ENCODE measurements at regions not wholly inside any gene's neighbourhood (a gene's known extent, or its start where the extent isn't known, plus 50 kb on each side); places are given as distances from the start of the nearest gene placed in this dataset.

DNA sequence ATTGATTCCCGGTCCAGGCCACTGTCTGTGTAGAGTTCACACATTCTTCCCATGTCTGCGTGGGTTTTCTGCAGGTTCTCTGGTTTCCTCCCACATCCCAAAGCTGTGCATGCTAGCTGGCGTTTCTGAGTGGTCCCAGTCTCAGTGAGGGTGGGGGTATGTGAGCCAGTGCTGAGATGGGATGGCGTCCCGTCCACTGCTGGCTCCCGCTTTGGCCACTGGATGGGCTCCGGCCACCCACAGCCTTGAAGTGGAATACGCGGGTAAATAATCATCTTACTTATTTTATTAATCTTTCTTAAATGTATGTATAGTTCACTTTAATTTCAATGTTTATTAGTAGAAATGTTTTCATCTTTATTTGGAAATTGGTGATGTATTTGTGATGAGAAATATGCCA is 343.5 kb upstream of the MANEA start:
- TF ChIP-seq, protein P1, sequence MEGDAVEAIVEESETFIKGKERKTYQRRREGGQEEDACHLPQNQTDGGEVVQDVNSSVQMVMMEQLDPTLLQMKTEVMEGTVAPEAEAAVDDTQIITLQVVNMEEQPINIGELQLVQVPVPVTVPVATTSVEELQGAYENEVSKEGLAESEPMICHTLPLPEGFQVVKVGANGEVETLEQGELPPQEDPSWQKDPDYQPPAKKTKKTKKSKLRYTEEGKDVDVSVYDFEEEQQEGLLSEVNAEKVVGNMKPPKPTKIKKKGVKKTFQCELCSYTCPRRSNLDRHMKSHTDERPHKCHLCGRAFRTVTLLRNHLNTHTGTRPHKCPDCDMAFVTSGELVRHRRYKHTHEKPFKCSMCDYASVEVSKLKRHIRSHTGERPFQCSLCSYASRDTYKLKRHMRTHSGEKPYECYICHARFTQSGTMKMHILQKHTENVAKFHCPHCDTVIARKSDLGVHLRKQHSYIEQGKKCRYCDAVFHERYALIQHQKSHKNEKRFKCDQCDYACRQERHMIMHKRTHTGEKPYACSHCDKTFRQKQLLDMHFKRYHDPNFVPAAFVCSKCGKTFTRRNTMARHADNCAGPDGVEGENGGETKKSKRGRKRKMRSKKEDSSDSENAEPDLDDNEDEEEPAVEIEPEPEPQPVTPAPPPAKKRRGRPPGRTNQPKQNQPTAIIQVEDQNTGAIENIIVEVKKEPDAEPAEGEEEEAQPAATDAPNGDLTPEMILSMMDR (IDR thresholded peaks at IDR 0.05; ENCODE audit: insufficient read depth, missing control alignments): no peak
- FAIRE-seq (no peak), DNase-seq (ENCODE audit: insufficient read length, low spot score) (no peak)

DNA sequence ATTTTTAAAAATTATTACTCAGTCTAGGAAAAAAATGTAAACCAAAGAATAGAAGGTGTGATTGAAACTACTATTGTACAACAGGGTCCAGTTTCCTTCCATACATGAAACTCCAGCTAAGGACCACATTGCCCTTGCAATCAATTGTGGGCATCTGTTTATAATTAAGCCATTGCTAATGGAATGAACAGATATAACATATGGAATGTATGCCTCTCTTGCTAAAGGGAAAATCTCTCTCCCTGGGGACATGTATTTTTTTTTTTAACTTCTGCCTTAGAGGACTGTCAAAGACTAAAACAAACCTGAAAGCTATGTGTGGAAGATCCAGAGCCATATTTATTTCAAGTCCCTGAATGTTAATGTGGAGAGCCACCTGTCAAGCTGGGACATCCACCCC is 336.8 kb upstream of the MANEA start:
- TF ChIP-seq, protein P1 (IDR thresholded peaks at IDR 0.05; ENCODE audit: insufficient read depth, missing control alignments): no peak
- no peak for DNase-seq (ENCODE audit: insufficient read length, low spot score)
- FAIRE-seq: no peak

DNA sequence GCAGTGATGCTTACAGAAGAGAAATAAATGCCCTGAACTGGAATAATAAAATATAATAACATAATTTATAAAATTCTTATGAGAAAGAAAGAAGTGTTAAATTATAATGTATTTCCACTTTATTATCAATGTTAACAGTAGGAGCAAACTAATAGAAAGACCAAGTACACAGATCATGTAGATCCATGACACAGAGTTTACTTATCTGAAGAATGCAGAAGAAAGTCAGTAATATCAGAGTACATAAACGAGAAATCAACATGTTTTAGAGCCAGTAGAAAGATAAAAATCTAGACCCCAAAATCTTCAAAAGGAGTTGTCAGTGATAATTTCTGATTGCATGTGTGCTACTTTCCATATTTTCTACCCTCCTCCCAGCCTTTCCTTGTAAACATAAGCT is 334.8 kb upstream of the MANEA start:
- no peak for FAIRE-seq
- TF ChIP-seq, protein P1 (IDR thresholded peaks at IDR 0.05; ENCODE audit: insufficient read depth, missing control alignments): no peak
- no peak for DNase-seq (ENCODE audit: insufficient read length, low spot score)

DNA sequence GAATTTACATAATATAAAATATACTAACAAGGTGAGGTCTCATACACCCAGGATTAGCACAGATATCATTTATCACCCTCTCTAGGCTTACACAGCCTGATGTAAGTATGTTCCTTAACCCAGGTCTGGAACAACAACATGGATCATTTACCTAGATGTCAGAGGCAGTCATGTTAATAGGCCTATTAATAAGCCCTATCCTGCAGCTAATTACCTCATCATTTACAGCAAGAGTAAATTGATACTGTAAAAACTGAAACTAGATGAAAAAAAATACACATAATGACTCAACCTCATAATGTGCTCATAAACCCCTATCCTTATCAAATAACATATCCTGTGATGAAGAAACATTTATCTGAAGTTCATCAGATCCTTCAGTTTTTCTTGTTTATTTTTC is 334.3 kb upstream of the MANEA start:
- DNase-seq (ENCODE audit: insufficient read length, low spot score) (no peak), FAIRE-seq (no peak)
- TF ChIP-seq, protein P1 (IDR thresholded peaks at IDR 0.05; ENCODE audit: insufficient read depth, missing control alignments): no peak

DNA sequence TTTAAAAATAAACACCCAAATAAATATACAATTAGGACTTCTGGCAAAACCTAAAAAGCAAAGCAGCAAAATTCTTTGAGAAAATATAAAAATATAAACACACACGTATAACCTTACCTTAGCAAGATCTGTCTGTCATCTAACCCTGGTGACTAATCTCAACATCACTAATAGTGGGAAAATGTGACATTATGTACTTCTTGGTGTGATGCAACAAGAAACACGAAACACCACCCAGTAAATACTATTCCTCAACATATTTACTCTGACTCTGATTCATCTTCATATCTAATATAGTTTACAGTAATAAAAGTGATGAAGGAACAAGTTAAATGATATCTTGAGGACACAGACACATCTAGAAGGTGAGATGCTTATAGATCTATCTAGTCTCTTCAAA is 332.6 kb upstream of the MANEA start:
- no peak for DNase-seq (ENCODE audit: insufficient read length, low spot score)
- FAIRE-seq: no peak

DNA sequence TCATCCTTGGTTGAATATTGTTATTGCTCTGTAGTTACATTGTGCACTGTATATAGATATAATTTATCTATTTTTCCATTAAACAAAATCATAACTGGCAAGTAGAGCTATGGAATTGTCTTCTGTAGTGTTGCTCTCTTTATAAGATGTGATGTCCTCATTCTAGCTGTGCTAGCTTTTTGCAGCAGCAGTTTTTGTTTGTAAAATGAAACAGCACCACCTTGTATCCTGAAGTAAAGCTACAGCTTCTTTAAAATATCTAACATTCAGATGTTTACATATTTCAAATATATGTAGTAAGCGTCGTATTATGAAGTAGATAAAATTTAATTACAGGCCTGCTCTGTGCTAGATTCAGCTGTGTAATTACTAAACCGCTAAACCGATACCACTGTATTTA is 328.8 kb upstream of the MANEA start:
- FAIRE-seq (no peak), DNase-seq (ENCODE audit: insufficient read length, low spot score) (no peak)
- TF ChIP-seq, protein P1 (IDR thresholded peaks at IDR 0.05; ENCODE audit: insufficient read depth, missing control alignments): no peak

More for the DNA sequence above, 332.6 kb upstream of the MANEA start:
- TF ChIP-seq, protein P1 (IDR thresholded peaks at IDR 0.05; ENCODE audit: insufficient read depth, missing control alignments): no peak

DNA sequence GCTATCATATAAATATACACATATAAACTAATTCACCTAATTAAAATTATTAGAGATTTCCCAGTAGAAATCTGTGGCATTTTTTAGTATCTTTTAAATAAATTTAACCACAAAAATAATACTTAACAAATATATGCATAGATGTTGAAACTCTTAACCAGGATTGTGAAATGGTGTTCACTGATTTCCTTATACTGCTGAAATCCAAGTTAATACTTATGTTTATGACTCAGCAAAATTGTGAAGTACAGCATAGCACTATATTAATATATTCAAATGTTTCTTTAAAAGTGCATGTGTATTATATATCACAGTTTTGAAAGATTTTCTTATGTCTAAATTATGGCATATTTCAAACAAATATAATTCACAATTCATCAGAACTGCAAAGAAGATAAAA is 328.2 kb upstream of the MANEA start:
- FAIRE-seq: no peak
- TF ChIP-seq, protein P1 (IDR thresholded peaks at IDR 0.05; ENCODE audit: insufficient read depth, missing control alignments): no peak
- DNase-seq (ENCODE audit: insufficient read length, low spot score): no peak
